Germinal center (tissue), 1 donor: ENCODE measurements at regions not wholly inside any gene's neighbourhood (a gene's known extent, or its start where the extent isn't known, plus 50 kb on each side); places are given as distances from the start of the nearest gene placed in this dataset.
"Not testable (repeated sequence)": the region's sequence is repeated elsewhere in the genome, so short reads cannot be mapped to it uniquely, and the experiment has no call there.

ENCODE experiments used
- DNase-seq: peaks from one replicate; pipeline ENCODE4 v3.0.0; 2012; ENCODE audit warnings: mixed read lengths, low spot score

- no peak for DNase-seq
Measured at GRCh38 chr2:14752295-14752694, 119.8 kb downstream of the LRATD1 start.

GRCh38 chr2:14756122-14756541, 123.6 kb downstream of the LRATD1 start:
- no peak for DNase-seq

- DNase-seq: no peak
Measured at GRCh38 chr2:14756981-14757657, 124.6 kb downstream of the LRATD1 start.

- DNase-seq: no peak
Measured at GRCh38 chr2:14759082-14759481, 126.6 kb downstream of the LRATD1 start.

DNA sequence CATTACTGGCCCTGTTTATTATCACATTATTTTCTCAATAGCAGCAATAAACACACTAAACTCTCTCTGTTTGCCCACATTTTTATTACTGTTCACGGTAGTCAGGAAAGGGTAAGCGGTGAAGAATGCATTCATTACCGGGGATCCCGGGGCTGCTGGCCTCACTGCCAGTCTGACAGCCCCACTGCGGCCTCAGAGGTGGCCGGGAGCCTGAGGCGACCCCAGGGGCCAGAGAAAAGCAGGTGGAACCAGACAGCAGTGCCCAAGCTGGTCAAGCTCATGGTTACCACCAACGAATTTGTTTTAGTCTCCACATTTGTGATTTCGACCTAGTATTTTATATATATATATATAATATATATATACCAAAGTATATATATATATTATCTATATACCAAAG, 127.7 kb downstream of the LRATD1 start:
- no peak for DNase-seq

DNA sequence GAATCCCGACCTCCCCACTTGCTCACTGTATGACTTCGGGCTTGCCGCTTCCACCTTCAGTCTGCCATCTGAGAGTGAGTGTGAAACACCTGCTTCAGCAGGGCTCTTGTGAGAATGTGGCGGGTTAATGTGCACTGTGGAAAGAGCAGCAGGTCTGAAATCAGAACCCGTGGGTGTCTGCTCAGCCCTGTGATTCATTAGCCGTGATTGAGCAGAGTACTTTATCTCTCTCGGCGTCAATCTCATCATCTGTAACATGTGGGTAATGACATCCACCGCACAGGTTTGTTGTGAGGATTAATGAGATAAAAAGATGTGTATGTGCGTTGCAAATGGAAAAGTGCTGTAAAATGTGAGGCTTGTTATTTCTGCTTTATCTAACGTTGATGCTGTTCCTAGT, 128.6 kb downstream of the LRATD1 start:
- no peak for DNase-seq

DNA sequence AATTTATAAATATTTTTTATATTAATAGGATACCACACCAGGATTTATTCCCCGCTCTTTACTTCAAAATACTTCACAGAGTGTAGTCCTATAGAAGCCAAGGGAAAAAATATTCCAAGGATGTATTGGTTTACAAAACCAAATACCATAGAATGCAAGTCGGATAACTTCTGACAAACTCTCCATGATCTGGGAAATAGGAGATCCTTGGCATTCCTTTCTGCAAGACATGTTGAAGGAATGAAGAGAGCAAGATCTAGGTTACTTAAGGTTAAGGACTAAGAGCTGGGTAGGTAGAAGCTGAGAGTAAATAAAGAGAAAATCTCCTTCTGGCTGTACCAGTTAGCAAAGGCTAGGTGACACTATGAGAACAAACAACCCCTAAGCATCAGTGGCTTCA, 141.2 kb downstream of the LRATD1 start:
- no peak for DNase-seq

- DNase-seq: no peak
Measured at GRCh38 chr2:14774436-14774968, 142.0 kb downstream of the LRATD1 start.

GRCh38 chr2:14776216-14776615, 143.7 kb downstream of the LRATD1 start:
- no peak for DNase-seq

- DNase-seq: no peak
Measured at GRCh38 chr2:14778015-14778414, 145.5 kb downstream of the LRATD1 start.

DNA sequence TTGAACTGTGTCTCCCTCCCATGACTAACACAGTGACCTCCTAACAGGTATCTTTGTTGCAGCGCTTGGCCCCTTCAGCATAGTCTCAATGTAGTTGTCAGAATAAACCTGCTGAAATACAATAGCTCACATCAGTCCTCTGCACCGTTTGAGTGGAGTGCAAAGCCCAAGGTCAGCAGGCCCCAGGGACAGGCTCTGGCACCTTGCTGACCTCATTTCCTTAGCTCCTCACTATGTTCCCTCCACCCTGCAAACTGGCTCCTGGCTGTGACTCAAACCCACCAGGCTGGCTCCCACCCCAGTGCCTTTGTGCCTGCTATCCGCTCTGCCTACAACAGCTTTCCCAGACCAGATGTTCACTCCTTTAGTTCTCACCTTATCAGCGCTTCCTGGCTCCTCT, 146.7 kb downstream of the LRATD1 start:
- DNase-seq: no peak

DNA sequence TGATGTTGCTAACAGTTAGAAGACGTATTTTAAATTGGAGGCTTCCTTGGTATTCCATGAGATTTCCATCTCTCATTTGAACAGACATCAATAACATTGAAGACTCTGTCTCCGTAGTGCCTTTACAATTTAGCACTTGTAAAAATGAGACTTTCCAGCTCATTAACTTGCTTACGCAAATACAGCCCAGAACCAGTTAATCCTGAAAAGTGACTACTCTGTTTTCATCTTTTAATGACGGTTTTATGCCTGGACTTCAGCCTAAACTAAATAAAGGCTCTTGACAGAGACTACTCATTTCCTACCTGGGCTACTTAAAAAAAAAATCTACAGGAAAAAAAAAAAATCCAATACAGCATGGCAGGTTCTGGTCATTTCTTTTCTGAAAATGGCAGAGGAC, 148.6 kb downstream of the LRATD1 start:
- no peak for DNase-seq

DNA sequence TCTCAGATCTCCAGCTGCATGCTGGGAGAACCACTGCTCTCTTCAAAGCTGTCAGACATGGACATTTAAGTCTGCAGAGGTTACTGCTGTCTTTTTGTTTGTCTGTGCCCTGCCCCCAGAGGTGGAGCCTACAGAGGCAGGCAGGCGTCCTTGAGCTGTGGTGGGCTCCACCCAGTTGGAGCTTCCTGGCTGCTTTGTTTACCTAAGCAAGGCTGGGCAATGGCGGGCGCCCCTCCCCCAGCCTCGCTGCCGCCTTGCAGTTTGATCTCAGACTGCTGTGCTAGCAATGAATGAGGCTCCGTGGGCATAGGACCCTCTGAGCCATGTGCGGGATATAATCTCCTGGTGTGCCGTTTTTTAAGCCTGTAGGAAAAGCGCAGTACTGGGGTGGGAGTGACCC, 156.3 kb downstream of the LRATD1 start:
- DNase-seq: not testable (repeated sequence)

DNA sequence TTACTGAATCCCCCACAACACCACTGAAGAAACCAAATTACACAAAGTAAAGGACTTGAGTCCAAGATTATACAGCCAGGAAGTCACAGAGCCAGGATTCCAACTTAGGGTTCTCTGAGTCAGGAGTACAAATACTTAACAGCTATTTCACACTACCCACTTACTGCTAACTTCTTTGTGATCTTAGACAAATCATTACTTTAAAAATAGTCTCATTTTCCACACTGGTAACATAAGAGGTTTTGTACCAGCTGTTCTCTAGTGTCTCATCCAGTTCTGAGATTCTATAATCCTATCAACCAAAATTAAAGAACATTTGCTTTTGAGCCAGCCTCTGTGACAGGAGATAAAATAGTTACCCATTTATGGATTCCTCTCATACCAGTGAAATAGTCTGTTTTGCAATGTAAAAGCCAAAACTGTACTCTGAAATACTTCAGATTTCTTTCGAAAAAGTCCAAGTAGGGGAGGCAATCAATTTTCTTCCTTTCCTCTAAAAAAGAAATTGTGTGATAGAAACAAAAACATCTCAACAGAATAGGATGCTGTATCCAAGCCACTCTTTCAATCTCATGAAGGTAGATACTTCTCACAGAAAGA, 157.6 kb downstream of the LRATD1 start:
- DNase-seq: no peak

- DNase-seq: no peak
Measured at GRCh38 chr2:14803994-14804393, 171.5 kb downstream of the LRATD1 start.

GRCh38 chr2:14804902-14805301, 172.4 kb downstream of the LRATD1 start:
- no peak for DNase-seq

DNA sequence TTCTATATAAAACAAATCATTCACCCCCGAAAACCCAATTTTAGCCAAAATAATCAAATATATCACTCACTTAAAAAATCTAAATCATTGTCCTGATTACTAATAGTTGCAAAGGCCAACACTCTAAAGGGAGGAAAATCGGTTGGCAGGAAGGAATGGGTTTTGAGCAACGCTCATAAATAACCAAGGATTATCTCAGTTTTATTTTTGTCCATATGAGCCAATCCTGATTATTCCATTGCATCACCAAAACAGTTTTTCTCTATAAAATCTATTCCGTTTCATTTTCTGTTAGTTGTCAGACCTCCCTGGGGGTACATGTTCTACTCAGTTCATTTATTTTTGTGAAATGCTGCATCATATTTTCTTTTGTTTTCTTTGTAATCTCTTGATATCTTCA, 174.1 kb downstream of the LRATD1 start:
- DNase-seq: no peak

GRCh38 chr2:14815201-14815600, 182.7 kb downstream of the LRATD1 start:
- no peak for DNase-seq

- no peak for DNase-seq
Measured at GRCh38 chr2:14816069-14817060, 183.8 kb downstream of the LRATD1 start.

- DNase-seq: no peak
Measured at GRCh38 chr2:14817848-14818247, 185.3 kb downstream of the LRATD1 start.

DNA sequence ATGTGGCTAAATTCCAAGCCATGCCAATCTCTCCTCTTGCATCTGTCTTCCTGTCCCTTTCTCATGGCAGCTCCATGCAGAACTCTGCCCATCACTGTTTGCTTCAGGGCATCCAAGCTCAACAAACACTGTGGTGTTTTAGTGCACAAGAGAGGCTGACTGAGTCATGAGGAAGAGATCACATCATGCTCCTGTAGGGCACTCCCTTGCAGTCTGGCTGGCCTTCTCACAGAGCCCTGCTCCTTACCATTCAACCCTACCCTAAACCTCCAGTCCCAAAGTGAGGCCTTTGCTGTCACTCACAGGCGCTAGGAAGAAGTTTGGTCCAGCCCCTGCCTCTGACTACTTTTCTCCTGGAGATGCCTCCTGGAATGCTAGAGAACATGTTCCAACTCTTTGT, 194.0 kb downstream of the LRATD1 start:
- DNase-seq: no peak

DNA sequence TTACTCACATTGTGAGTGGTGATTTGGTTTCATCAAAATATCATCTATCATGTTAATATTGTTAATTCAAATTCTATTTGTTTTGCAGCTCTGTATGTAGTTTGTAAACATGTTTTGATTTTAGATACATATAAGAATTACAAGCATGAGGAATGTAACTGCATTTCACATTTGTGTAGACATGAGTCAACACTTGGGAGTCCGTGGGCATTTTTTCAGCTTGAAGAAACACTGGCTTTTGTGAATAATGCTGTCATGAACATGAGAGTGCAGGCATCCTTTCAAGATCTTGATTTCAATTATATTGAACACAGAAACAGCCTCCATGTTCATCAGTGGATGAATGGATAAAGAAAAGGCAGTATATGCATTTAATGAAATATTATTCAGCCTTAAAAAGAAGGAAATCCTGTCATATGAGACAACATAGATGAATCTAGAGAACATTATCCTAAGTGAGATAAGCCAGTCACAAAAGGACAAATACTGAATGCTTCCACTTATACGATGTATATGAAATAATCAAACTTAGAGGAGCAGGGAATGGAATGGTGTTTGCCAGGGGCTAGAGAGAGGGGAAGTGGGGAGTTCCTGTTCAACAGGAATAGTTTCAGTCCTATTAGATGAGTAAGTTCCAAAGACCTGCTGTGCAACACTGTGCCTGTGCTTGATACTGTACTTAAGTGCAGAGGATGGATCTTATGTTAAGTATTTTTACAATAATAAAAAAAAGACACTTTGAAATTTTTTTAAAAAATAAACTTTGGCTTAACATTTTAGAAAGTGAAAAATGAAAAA, 194.9 kb downstream of the LRATD1 start:
- DNase-seq: no peak
